Neural crest cell (in vitro differentiated cells): ENCODE measurements at regions not wholly inside any gene's neighbourhood (a gene's known extent, or its start where the extent isn't known, plus 50 kb on each side); places are given as distances from the start of the nearest gene placed in this dataset.
"Not testable (repeated sequence)": the region's sequence is repeated elsewhere in the genome, so short reads cannot be mapped to it uniquely, and the experiment has no call there.

ENCODE experiments used
- DNase-seq: peaks from one replicate; pipeline ENCODE4 v3.0.0; 2021; ENCODE audit warnings: low read depth, mixed read lengths, low spot score
- H3K27ac Mint-ChIP-seq: one replicate; pipeline ENCODE4 v1.8.0; 2021; ENCODE audit warnings: mild to moderate bottlenecking, mixed read lengths; ENCODE audit not compliant: unreplicated experiment
- H3K27me3 Mint-ChIP-seq: 2 replicates; pipeline ENCODE4 v1.8.0; 2021; ENCODE audit warnings: low read depth, mild to moderate bottlenecking, mixed read lengths
- H3K36me3 Mint-ChIP-seq: 2 replicates; pipeline ENCODE4 v1.8.0; 2021; ENCODE audit warnings: low read depth, mild to moderate bottlenecking, mixed read lengths
- H3K4me1 Mint-ChIP-seq: 2 replicates; pipeline ENCODE4 v1.8.0; 2021; ENCODE audit warnings: mixed read lengths
- H3K4me3 Mint-ChIP-seq: one replicate; pipeline ENCODE4 v1.8.0; 2021; ENCODE audit warnings: mild to moderate bottlenecking, mixed read lengths
- H3K9me3 Mint-ChIP-seq: 2 replicates; pipeline ENCODE4 v1.8.0; 2021; ENCODE audit warnings: mixed read lengths
- TF ChIP-seq, protein P1 (sequence below): fragments of 200-600 bp; sonication (generic); conservative IDR thresholded peaks from 2 replicates; pipeline ENCODE4 v1.5.0; 2021; ENCODE audit warnings: antibody characterized with exemption, mild to moderate bottlenecking

DNA sequence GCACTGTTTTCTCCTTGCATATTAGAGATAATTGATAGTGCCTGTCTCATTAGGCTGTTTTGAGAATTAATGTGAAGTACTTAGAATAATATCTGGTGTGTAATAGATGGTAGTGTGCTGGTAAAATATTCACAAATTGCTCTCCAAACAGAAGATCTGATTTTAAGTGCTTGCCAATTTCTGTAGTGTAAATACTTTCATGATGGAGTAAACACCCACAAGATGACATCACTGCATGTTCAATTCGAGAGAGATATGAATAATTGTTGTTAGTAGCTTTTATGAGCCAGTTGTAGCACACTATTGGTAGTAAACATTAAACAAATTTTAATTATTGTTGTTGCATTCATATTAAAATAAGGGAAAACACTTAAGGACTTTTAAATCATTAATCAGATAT is 392.3 kb upstream of the RIOK2 start:
- TF ChIP-seq, protein P1, sequence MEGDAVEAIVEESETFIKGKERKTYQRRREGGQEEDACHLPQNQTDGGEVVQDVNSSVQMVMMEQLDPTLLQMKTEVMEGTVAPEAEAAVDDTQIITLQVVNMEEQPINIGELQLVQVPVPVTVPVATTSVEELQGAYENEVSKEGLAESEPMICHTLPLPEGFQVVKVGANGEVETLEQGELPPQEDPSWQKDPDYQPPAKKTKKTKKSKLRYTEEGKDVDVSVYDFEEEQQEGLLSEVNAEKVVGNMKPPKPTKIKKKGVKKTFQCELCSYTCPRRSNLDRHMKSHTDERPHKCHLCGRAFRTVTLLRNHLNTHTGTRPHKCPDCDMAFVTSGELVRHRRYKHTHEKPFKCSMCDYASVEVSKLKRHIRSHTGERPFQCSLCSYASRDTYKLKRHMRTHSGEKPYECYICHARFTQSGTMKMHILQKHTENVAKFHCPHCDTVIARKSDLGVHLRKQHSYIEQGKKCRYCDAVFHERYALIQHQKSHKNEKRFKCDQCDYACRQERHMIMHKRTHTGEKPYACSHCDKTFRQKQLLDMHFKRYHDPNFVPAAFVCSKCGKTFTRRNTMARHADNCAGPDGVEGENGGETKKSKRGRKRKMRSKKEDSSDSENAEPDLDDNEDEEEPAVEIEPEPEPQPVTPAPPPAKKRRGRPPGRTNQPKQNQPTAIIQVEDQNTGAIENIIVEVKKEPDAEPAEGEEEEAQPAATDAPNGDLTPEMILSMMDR: no peak

DNA sequence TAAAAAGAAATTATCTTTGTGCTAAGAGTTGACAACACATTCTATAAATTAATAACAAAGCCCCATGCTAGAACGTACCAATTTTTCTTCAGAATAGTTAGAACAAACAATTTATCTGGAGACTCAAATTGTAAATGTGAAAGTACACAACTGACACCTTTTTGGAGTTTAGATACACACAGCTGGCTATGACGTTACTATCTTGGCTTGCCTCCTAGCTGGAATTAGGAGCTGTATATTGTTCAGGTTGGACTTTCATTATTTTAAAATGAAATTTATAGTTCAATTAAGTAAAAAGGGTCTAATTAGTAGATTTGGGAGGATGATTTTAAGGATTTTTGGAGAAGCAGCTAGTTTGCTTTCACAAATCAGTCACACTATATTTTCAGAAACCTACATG is 393.9 kb upstream of the RIOK2 start:
- Mint-ChIP-seq H3K4me1 (no peaks in the 10 kb centered on the region), H3K9me3 (peaks cover 2% of the 10 kb centered on the region), H3K27me3 (no peaks in the 10 kb centered on the region), H3K36me3 (peaks cover under 1% of the 10 kb centered on the region), H3K27ac (no peak overlapping the region), H3K4me3 (no peak overlapping the region)
- TF ChIP-seq, protein P1: no peak
- DNase-seq: no peak

More for the DNA sequence above, 392.3 kb upstream of the RIOK2 start:
- Mint-ChIP-seq H3K27me3 (no peaks in the 10 kb centered on the region), H3K9me3 (peaks cover 10% of the 10 kb centered on the region), H3K4me3 (no peak overlapping the region), H3K27ac (no peak overlapping the region), H3K4me1 (no peaks in the 10 kb centered on the region), H3K36me3 (peaks cover 9% of the 10 kb centered on the region)
- no peak for DNase-seq

DNA sequence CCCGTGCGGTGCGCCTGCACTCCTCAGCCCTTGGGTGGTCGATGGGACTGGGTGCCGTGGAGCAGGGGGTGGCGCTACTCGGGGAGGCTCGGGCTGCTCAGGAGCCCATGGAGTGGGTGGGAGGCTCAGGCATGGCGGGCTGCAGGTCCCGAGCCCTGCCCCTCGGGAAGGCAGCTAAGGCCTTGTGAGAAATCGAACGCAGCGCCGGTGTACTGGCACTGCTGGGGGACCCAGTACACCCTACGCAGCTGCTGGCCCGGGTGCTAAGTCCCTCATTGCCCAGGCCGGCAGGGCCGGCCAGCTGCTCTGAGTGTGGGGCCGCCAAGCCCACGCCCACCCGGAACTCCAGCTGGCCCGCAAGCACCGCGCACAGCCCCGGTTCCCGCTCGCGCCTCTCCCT is 396.9 kb upstream of the RIOK2 start:
- H3K9me3 Mint-ChIP-seq, H3K4me1 Mint-ChIP-seq, H3K36me3 Mint-ChIP-seq, H3K27ac Mint-ChIP-seq, H3K27me3 Mint-ChIP-seq, H3K4me3 Mint-ChIP-seq, DNase-seq: not testable (repeated sequence)

DNA sequence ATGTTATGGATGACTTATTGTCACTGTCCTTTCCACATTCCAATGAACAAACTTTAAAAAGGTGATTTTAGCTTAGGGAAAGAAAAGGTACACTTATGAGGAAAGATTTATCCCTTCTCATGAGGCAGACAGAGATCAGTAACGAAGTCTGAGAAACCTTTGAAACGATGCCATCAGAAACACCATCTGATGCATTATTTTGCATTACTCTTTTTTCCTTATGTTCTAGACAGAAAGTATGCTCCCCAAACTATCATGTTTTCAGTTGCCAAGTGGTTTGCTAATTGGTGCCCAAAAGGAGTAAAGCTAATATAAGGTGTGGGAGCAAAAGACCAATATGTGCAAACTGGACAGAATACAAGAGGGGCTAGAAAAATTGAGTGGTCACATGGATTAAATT is 397.7 kb upstream of the RIOK2 start:
- TF ChIP-seq, protein P1: no peak
- no peaks in the 10 kb centered on the region for H3K36me3 Mint-ChIP-seq
- no peaks in the 10 kb centered on the region for H3K4me1 Mint-ChIP-seq
- no peaks in the 10 kb centered on the region for H3K27me3 Mint-ChIP-seq
- peaks cover 2% of the 10 kb centered on the region for H3K9me3 Mint-ChIP-seq
- no peak overlapping the region for H3K27ac Mint-ChIP-seq
- no peak overlapping the region for H3K4me3 Mint-ChIP-seq
- DNase-seq: no peak

DNA sequence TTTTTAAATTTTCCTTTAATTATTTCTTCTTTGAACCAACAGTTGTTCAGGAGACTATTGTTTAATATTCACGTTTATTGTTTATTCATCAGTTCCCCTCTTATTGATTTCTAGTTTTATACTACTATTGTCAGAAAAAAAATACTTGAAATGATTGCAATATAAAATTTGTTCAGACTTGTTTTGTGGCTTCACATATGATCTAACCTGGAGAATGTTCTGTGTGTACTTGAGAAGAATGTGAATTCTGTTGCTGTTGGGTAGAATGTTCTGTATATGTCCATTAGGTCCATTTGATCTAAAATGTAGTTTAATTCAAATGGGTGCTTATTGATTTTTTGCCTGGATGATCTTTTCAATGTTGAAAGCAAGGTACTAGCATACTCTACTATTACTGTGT is 408.7 kb upstream of the RIOK2 start:
- H3K36me3 Mint-ChIP-seq: peaks cover 14% of the 10 kb centered on the region
- H3K4me3 Mint-ChIP-seq: no peak overlapping the region
- no peak overlapping the region for H3K27ac Mint-ChIP-seq
- DNase-seq: no peak
- H3K4me1 Mint-ChIP-seq: no peaks in the 10 kb centered on the region
- TF ChIP-seq, protein P1: no peak
- no peaks in the 10 kb centered on the region for H3K27me3 Mint-ChIP-seq
- peaks cover 17% of the 10 kb centered on the region for H3K9me3 Mint-ChIP-seq

DNA sequence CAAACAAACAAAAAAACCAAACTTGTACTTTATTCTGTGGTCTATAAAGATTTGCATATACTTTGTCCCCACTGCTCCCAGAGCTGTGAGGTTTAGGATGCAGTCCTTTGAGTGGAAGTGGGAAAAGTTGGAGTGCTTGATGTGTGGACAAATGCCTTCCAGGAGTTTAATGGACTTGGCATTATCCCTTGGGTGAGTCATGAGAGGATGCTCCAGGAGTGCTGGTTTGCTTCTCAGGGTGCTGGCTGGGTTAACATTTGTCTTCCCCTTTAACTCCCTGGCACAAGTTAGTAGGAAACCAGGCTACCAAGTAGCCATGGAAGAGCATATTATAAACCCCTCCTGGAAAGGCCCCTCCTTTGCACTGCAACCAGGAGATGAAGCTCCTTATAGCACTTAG is 417.4 kb upstream of the RIOK2 start:
- Mint-ChIP-seq H3K36me3 (peaks cover 15% of the 10 kb centered on the region), H3K4me1 (no peaks in the 10 kb centered on the region), H3K27me3 (no peaks in the 10 kb centered on the region), H3K9me3 (peaks cover 20% of the 10 kb centered on the region), H3K4me3 (no peak overlapping the region), H3K27ac (no peak overlapping the region)
- DNase-seq: no peak
- TF ChIP-seq, protein P1: no peak
